ENCODE measurements at regions not wholly inside any gene's neighbourhood (a gene's known extent, or its start where the extent isn't known, plus 50 kb on each side); places are given as distances from the start of the nearest gene placed in this dataset.
A peak's percentile ranks its signal among the peaks of the same experiment; 100 is the strongest.
"Not testable (repeated sequence)": the region's sequence is repeated elsewhere in the genome, so short reads cannot be mapped to it uniquely, and the experiment has no call there.

- no peak for DNase-seq (ENCODE audit: low spot score in 2 of 2)
- H3K27ac ChIP-seq = no peak overlapping the region
- no peak overlapping the region for H3K4me3 ChIP-seq
- H3K4me1 ChIP-seq = no peaks in the 10 kb centered on the region
- H3K36me3 ChIP-seq = no peaks in the 10 kb centered on the region
- H3K9me3 ChIP-seq = peaks cover 18 to 38% of the 10 kb centered on the region in 2 donors
- TF ChIP-seq, protein P1, sequence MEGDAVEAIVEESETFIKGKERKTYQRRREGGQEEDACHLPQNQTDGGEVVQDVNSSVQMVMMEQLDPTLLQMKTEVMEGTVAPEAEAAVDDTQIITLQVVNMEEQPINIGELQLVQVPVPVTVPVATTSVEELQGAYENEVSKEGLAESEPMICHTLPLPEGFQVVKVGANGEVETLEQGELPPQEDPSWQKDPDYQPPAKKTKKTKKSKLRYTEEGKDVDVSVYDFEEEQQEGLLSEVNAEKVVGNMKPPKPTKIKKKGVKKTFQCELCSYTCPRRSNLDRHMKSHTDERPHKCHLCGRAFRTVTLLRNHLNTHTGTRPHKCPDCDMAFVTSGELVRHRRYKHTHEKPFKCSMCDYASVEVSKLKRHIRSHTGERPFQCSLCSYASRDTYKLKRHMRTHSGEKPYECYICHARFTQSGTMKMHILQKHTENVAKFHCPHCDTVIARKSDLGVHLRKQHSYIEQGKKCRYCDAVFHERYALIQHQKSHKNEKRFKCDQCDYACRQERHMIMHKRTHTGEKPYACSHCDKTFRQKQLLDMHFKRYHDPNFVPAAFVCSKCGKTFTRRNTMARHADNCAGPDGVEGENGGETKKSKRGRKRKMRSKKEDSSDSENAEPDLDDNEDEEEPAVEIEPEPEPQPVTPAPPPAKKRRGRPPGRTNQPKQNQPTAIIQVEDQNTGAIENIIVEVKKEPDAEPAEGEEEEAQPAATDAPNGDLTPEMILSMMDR (IDR thresholded peaks at IDR 0.05) = no peak
- TF ChIP-seq POLR2A (IDR thresholded peaks at IDR 0.05) = no peak
- no peak for TF ChIP-seq POLR2AphosphoS5 (IDR thresholded peaks at IDR 0.05)
- intact Hi-C loops (cut with DNase I; ENCODE audit: low total_unique reads) = no loop called here
- H3K27me3 ChIP-seq = no peaks in the 10 kb centered on the region
Observed at GRCh38 chr1:239982762-239983161, 108.9 kb upstream of the FMN2 start.

DNA sequence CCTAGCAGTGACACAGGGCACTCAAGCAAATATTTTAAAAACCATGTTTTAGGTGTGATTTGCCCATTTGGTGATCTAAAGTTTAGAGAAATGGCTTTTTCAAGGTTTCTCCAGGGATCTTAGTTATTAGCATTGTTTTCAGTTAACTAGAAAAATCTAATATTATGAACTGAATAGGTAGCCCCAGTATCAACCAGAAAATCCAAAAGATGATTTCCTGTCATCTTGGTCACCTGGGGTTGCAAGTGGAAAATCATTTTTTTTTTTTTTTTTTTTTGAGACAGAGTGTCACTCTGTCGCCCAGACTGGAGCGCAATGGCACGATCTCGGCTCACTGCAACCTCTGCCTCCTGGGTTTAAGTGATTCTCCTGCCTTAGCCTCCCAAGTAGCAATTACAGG lies 106.6 kb upstream of the FMN2 start:
- Histone ChIP-seq H3K27me3 (no peaks in the 10 kb centered on the region), H3K36me3 (no peaks in the 10 kb centered on the region), H3K4me3 (no peak overlapping the region), H3K9me3 (peaks cover 9 to 15% of the 10 kb centered on the region in 2 donors), H3K27ac (no peak overlapping the region), H3K4me1 (no peaks in the 10 kb centered on the region)
- intact Hi-C loops (cut with DNase I; ENCODE audit: low total_unique reads) = no loop called here
- TF ChIP-seq, protein P1 (IDR thresholded peaks at IDR 0.05) = no peak
- TF ChIP-seq POLR2AphosphoS5 (IDR thresholded peaks at IDR 0.05) = no peak
- TF ChIP-seq POLR2A (IDR thresholded peaks at IDR 0.05) = no peak
- DNase-seq (ENCODE audit: low spot score in 2 of 2) = no peak

GRCh38 chr1:239987103-239987745 lies 104.5 kb upstream of the FMN2 start:
- no peak for DNase-seq (ENCODE audit: low spot score in 2 of 2)
- Histone ChIP-seq H3K4me1 (no peaks in the 10 kb centered on the region), H3K27me3 (peaks cover 0 to 6% of the 10 kb centered on the region in 2 donors), H3K4me3 (no peak overlapping the region), H3K36me3 (no peaks in the 10 kb centered on the region), H3K9me3 (peaks cover 6 to 7% of the 10 kb centered on the region in 2 donors), H3K27ac (no peak overlapping the region)
- intact Hi-C loops (cut with DNase I; ENCODE audit: low total_unique reads) = no loop called here
- TF ChIP-seq POLR2A (IDR thresholded peaks at IDR 0.05) (no peak), POLR2AphosphoS5 (IDR thresholded peaks at IDR 0.05) (no peak)
- TF ChIP-seq, protein P1 (IDR thresholded peaks at IDR 0.05) = peak in 1 of 3 donors; percentile 17

DNA sequence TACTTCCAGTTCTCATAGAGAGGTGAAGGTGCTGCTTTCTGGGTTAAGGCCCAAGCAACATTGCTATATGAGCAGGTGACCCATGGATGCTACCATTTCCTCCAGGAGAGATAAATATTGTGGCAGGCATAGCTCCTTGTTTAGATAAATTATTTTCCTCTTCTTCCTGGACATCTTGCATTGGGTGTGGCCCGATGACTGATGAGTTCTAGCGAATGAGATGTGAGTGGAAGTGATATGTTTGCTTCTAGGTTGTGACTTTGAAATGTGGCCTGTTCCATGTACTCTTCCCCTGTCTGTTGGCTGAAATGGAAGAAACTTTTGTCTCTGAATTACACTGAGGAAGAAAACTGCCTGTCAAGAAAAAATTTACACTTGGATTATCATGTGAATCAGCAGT lies 101.7 kb upstream of the FMN2 start:
- Histone ChIP-seq H3K27ac (no peak overlapping the region), H3K9me3 (peaks cover 6 to 7% of the 10 kb centered on the region in 2 donors), H3K27me3 (peaks cover 0 to 7% of the 10 kb centered on the region in 2 donors), H3K36me3 (no peaks in the 10 kb centered on the region), H3K4me1 (no peaks in the 10 kb centered on the region), H3K4me3 (no peak overlapping the region)
- no peak for TF ChIP-seq POLR2A (IDR thresholded peaks at IDR 0.05)
- TF ChIP-seq POLR2AphosphoS5 (IDR thresholded peaks at IDR 0.05) = no peak
- TF ChIP-seq, protein P1 (IDR thresholded peaks at IDR 0.05) = no peak
- DNase-seq (ENCODE audit: low spot score in 2 of 2) = no peak
- intact Hi-C loops (cut with DNase I; ENCODE audit: low total_unique reads) = no loop called here

GRCh38 chr1:239992566-239992965 lies 99.1 kb upstream of the FMN2 start:
- DNase-seq (ENCODE audit: low spot score in 2 of 2); H3K27ac ChIP-seq; H3K36me3 ChIP-seq; H3K4me1 ChIP-seq; H3K9me3 ChIP-seq; H3K4me3 ChIP-seq; intact Hi-C loops (cut with DNase I; ENCODE audit: low total_unique reads): not testable (repeated sequence)
- H3K27me3 ChIP-seq = peaks cover 2 to 25% of the 10 kb centered on the region in 2 donors

Measured in breast epithelium (tissue), 4 donors.